Activated CD4-positive, alpha-beta memory T cell treated with anti-CD3 and anti-CD28 coated beads, Interleukin-2, amount 10 ng/mL, durations not matched to agents 7 days and 5 days (primary cell): ENCODE measurements at regions not wholly inside any gene's neighbourhood (a gene's known extent, or its start where the extent isn't known, plus 50 kb on each side); places are given as distances from the start of the nearest gene placed in this dataset.

Experiments used
- CTCF ChIA-PET: fragments of 350-600 bp; sonication (Branson Sonifier 250); formaldehyde crosslinking; loops from one replicate; lab custom pipeline; 2021; ENCODE audit warnings: antibody characterized with exemption, inconsistent platforms; lab: Charles Lee
- POLR2A ChIA-PET: fragments of 350-600 bp; sonication (Branson Sonifier 250); formaldehyde crosslinking; loops from one replicate; lab custom pipeline; 2021; ENCODE audit warnings: antibody characterized with exemption; lab: Charles Lee
- DNase-seq: peaks from one replicate; pipeline ENCODE4 v3.0.0-alpha.2; 2020
- H3K27ac Mint-ChIP-seq: one replicate; pipeline ENCODE4 v1.8.0; 2021; ENCODE audit warnings: mild to moderate bottlenecking, mixed read lengths
- H3K27me3 Mint-ChIP-seq: one replicate; pipeline ENCODE4 v1.8.0; 2021; ENCODE audit warnings: mixed read lengths
- H3K36me3 Mint-ChIP-seq: one replicate; pipeline ENCODE4 v1.8.0; 2021; ENCODE audit warnings: low read depth, mixed read lengths
- H3K4me1 Mint-ChIP-seq: one replicate; pipeline ENCODE4 v1.8.0; 2021; ENCODE audit warnings: mixed read lengths
- H3K4me3 Mint-ChIP-seq: one replicate; pipeline ENCODE4 v1.8.0; 2021; ENCODE audit warnings: mild to moderate bottlenecking, mixed read lengths
- H3K9me3 Mint-ChIP-seq: one replicate; pipeline ENCODE4 v1.8.0; 2021; ENCODE audit warnings: mixed read lengths

DNA sequence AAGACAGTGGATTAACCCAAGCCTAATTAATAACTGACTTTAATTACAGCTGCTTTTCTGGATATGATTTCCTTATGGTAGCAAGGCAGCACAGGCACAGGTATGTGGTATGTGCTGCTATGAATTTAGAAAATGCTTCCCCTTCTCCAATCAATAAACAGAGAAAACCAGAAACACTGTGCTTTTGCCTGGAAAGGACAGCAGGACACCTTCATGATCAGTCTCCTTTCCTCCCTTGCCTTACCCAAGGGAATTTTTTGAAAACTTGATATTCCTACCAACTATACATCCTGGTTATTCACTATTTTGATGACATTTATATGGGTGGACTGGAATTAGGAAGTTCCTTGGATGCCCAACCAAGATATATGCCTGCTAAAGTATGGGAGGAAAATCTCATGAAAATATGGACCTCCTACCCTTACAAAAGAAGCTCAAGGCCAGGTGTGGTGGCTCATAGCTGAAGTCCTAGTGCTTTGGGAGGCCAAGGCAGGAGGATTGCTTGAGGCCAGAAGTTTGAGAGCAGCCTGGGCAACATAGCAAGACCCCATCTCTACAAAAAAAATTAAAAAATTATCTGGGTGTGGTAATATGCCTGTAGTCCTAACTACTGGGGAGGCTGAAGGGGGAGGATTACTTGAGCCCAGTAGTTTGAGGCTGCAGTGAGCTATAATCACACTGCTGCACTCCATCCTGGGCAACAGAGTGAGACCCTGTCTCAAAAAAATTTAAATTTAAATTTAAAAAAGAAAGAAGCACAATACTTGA is 106.3 kb upstream of the WAC start:
- CTCF ChIA-PET = interaction anchor here (1.4 kb wide), 1 partner anchor 33 kb away, joined by 3 read pairs; no protein-coding TSS in a partner anchor
- peaks cover 6% of the 10 kb centered on the region for H3K4me1 Mint-ChIP-seq
- POLR2A ChIA-PET = no interaction called here
- H3K27ac Mint-ChIP-seq = no peak overlapping the region
- peaks cover 7% of the 10 kb centered on the region for H3K27me3 Mint-ChIP-seq
- DNase-seq = no peak
- H3K4me3 Mint-ChIP-seq = no peak overlapping the region
- H3K36me3 Mint-ChIP-seq = no peaks in the 10 kb centered on the region
- no peaks in the 10 kb centered on the region for H3K9me3 Mint-ChIP-seq

DNA sequence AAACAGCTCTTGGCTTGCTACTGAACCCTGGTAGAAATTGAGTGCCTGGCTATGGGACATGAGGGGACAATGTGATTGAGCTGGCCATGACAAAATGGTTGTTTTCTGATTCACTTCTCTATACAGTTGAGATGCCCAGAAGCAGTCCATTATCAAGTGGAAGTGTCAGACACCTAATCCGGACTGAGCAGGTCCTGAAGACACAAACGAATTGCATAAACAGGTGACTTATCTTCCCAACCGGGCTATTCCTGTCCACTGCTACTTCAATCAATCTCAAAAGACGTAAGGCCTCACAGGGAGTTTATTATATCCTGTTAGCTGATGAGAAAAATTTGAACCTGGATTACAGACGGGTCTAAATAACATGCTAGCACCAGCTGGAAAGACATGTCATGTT is 105.5 kb upstream of the WAC start:
- H3K4me1 Mint-ChIP-seq = peaks cover 9% of the 10 kb centered on the region
- no peak for DNase-seq
- POLR2A ChIA-PET = no interaction called here
- CTCF ChIA-PET = interaction anchor here (1.5 kb wide), 1 partner anchor 33 kb away, joined by 5 read pairs; no protein-coding TSS in a partner anchor
- no peak overlapping the region for H3K4me3 Mint-ChIP-seq
- peaks cover 9% of the 10 kb centered on the region for H3K27me3 Mint-ChIP-seq
- H3K36me3 Mint-ChIP-seq = no peaks in the 10 kb centered on the region
- no peaks in the 10 kb centered on the region for H3K9me3 Mint-ChIP-seq
- H3K27ac Mint-ChIP-seq = no peak overlapping the region

DNA sequence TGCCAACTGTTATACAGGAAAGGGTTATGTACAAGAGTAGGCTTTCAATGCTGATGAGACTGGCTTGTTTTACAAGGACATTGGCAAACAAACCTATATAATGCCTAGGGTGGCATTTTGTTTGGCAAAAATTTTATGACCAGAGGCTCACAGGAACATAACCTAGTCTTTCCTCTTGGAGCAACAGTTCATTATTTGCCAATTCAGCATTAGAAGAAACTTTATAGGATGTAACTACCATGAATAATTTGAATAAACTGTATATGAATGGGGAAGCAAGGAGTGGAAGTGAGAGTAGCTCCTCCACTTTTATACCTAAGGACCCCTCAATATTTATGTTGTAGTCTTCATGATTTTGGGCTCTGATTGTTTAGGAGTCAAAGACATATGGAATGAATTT is 103.9 kb upstream of the WAC start:
- H3K27ac Mint-ChIP-seq = no peak overlapping the region
- DNase-seq = no peak
- ChIA-PET CTCF (no interaction called here), POLR2A (no interaction called here)
- H3K27me3 Mint-ChIP-seq = peaks cover 2% of the 10 kb centered on the region
- H3K4me1 Mint-ChIP-seq = peaks cover 9% of the 10 kb centered on the region
- no peaks in the 10 kb centered on the region for H3K9me3 Mint-ChIP-seq
- no peak overlapping the region for H3K4me3 Mint-ChIP-seq
- no peaks in the 10 kb centered on the region for H3K36me3 Mint-ChIP-seq

DNA sequence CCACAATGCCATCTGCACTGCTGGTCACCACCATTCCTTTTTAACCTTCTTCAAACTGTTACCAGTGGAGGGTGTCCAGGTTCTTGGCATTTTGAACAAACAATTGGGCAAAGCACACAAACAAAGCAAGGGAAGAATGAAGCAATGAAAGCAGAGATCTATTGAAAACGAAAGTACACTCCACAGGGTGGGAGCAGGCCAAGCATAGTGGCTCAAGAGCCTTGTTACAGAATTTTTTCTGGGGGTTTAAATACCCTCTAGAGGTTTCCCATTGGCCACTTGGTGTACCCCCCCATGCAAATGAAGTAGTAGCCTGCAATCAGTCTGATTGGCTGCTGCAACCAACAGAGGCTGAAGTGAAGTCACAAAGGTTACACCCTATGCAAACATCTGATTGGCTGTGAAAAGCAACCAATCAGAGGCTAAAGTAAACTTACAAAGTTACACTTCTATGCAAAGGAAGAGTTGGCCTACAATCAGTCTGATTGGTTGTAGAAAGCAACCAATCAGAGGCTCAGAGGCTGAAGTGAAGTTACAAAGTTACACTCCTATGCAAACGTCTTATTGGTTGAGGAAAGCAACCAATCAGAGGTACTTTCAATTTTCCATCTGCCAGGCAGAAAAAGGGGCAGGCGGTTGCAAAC is 103.2 kb upstream of the WAC start:
- no peaks in the 10 kb centered on the region for H3K9me3 Mint-ChIP-seq
- POLR2A ChIA-PET = no interaction called here
- peaks cover 9% of the 10 kb centered on the region for H3K4me1 Mint-ChIP-seq
- no peak overlapping the region for H3K27ac Mint-ChIP-seq
- no peaks in the 10 kb centered on the region for H3K36me3 Mint-ChIP-seq
- peaks cover 4% of the 10 kb centered on the region for H3K27me3 Mint-ChIP-seq
- no peak for DNase-seq
- CTCF ChIA-PET = no interaction called here
- H3K4me3 Mint-ChIP-seq = no peak overlapping the region

DNA sequence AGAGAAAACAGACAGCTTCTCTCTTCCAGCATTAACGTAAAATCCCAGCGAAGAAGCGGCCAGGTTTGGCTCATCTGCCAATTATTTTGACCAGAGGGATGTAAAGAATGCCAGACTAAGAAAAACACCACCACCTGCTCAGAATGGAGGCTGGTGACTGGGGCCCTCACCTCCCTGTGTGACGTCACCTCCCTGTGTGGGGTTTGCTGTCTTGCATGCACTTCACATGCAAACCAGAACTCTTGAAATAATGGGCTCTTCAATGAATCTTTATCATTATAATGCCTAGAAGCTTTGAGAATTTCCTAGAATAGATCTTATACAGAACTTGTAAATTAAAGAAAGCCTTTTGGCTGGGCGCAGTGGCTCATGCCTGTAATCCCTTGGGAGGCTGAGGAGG is 101.8 kb upstream of the WAC start:
- Mint-ChIP-seq H3K9me3 (no peaks in the 10 kb centered on the region), H3K4me3 (no peak overlapping the region), H3K36me3 (no peaks in the 10 kb centered on the region), H3K27ac (no peak overlapping the region), H3K27me3 (peaks cover 4% of the 10 kb centered on the region), H3K4me1 (peaks cover 9% of the 10 kb centered on the region)
- POLR2A ChIA-PET = no interaction called here
- CTCF ChIA-PET = interaction anchor here (1.3 to 1.8 kb wide), 2 partner anchors 11 to 17 kb away, joined by 3 to 5 read pairs; no protein-coding TSS in a partner anchor
- DNase-seq = no peak

DNA sequence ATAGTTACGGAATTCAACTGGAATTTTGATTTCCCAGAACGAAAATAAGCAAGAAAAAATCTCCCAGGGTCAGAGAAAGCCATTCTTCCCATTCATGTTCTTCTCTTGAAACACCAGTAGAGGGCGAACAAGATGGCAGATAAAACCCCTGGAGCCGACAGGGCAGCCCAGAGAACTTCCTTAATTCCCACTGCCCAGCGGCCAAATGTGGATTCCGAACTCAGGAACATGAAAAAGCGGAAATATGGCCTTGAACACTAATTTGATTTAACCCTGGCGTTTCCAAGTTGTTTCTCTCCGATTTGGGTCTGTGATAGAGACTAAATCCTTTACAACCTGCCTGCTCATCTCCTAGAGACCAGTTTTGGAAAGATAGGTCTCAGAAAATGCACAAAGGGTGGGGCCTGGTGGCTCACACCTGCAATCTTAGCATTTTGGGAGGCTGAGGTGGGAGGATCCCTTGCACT is 100.7 kb upstream of the WAC start:
- Mint-ChIP-seq H3K27ac (no peak overlapping the region), H3K9me3 (no peaks in the 10 kb centered on the region), H3K27me3 (peaks cover 4% of the 10 kb centered on the region), H3K4me1 (peaks cover 9% of the 10 kb centered on the region), H3K36me3 (no peaks in the 10 kb centered on the region), H3K4me3 (no peak overlapping the region)
- ChIA-PET CTCF (interaction anchor here (0.7 to 1.8 kb wide), 4 partner anchors 12 to 954 kb away, joined by 3 to 5 read pairs (median 4); no protein-coding TSS in a partner anchor), POLR2A (no interaction called here)
- DNase-seq = no peak

DNA sequence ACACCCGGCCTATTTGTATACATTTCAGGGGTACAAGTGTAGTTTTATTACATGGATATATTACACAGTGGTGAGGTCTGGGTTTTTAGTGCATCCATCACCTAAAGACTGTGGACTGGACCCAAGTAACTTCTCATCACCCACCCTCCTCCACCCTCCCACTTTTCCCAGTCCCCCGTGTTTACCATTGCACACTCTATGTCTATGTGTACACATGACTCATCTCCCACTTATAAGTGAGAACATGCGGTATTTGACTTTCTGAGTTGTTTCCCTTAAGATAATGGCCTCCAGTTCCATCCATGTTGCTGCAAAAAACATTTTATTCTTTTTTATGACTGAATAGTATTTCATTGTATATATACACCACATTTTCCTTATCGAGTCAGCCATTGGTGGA is 98.9 kb upstream of the WAC start:
- ChIA-PET CTCF (no interaction called here), POLR2A (no interaction called here)
- Mint-ChIP-seq H3K4me1 (peaks cover 9% of the 10 kb centered on the region), H3K36me3 (no peaks in the 10 kb centered on the region), H3K9me3 (no peaks in the 10 kb centered on the region), H3K4me3 (no peak overlapping the region), H3K27ac (no peak overlapping the region), H3K27me3 (peaks cover 9% of the 10 kb centered on the region)
- DNase-seq = no peak

DNA sequence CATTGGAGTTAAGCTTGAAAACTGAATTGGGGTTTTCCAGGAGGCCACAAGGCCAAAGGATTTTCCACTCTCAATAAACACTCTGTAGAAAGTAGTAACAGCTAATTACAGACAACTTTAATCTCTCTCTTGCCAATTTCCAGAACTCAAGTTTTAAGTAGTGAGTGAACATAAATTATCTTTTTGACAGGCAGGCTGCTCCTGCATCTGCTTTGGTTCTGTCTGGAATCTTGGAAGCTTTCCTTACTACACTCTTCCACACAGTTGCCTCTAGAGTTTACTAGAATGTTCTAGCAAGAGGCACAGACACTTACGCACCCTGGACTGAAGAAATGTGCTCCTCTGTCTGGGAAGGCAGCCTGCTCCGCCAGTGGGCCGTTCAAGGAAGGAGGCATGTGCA is 90.5 kb upstream of the WAC start:
- Mint-ChIP-seq H3K9me3 (no peaks in the 10 kb centered on the region), H3K27me3 (peaks cover 13% of the 10 kb centered on the region), H3K27ac (no peak overlapping the region), H3K36me3 (no peaks in the 10 kb centered on the region), H3K4me1 (no peaks in the 10 kb centered on the region), H3K4me3 (no peak overlapping the region)
- ChIA-PET POLR2A (no interaction called here), CTCF (no interaction called here)
- DNase-seq = no peak

DNA sequence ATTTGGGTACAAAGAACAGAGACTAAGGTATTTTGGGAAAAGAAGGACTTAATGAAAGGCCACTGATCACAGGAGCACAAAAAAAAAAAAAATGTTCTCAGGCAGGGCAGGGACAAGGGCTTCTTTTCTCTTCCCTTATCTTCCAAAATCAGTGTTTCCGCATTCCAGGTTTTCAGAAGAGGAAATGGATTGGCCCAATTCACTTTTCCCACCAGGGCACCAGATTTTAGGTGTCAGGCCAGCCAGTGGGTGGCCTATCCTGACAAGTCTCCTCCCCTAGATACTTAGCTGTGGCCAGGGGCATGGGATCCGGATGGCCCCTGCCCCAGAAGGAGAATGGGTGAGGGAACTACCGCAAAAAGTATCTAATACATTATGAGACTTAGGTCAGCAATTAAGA is 88.9 kb upstream of the WAC start:
- POLR2A ChIA-PET = no interaction called here
- Mint-ChIP-seq H3K9me3 (no peaks in the 10 kb centered on the region), H3K36me3 (no peaks in the 10 kb centered on the region), H3K27ac (no peak overlapping the region), H3K27me3 (peaks cover 9% of the 10 kb centered on the region), H3K4me1 (no peaks in the 10 kb centered on the region), H3K4me3 (no peak overlapping the region)
- CTCF ChIA-PET = no interaction called here
- DNase-seq = no peak

DNA sequence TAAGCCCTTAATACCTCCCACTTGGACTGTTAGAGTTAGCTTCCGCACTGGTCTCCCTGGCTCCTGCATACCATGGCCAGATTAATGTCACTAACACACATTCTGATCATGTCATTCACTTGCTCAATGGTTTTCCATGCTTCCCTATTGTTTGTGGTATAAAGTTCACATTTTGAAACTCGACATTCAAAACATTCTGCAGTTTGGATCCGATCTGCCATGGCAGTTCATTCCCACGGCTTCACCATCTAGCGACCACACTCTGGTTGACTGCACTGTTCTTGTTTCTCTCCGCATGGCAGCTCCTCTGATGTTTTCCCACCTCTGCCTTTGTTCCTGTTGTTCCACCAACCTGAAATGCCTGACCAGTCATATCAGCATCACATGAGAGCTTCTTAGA is 87.4 kb upstream of the WAC start:
- no peaks in the 10 kb centered on the region for H3K4me1 Mint-ChIP-seq

DNA sequence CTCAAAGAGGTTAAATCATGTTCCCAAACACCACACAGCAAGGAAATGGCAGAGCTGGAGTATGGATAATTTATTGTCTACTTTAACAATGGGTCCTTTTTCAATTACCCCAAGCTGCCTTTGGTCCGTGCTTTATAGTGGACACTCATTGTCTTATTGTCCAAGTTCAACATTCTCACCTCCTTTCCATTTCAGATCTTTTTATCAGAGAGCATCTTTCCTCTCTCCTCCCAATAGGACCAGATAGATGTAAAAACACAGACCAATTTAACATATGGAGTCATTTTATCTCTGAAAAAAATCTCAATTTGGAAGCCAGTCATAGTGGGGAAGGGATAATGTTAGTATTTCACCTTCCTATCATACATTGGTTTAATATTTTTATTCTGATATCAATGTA is 83.5 kb upstream of the WAC start:
- no peaks in the 10 kb centered on the region for H3K4me1 Mint-ChIP-seq
- H3K9me3 Mint-ChIP-seq = no peaks in the 10 kb centered on the region
- DNase-seq = no peak
- ChIA-PET CTCF (no interaction called here), POLR2A (no interaction called here)
- H3K27ac Mint-ChIP-seq = no peak overlapping the region
- peaks cover 22% of the 10 kb centered on the region for H3K27me3 Mint-ChIP-seq
- no peak overlapping the region for H3K4me3 Mint-ChIP-seq
- no peaks in the 10 kb centered on the region for H3K36me3 Mint-ChIP-seq

More for the DNA sequence above, 87.4 kb upstream of the WAC start:
- no peaks in the 10 kb centered on the region for H3K9me3 Mint-ChIP-seq
- H3K36me3 Mint-ChIP-seq = no peaks in the 10 kb centered on the region
- H3K27ac Mint-ChIP-seq = no peak overlapping the region
- H3K4me3 Mint-ChIP-seq = no peak overlapping the region
- H3K27me3 Mint-ChIP-seq = peaks cover 16% of the 10 kb centered on the region
- ChIA-PET CTCF (no interaction called here), POLR2A (no interaction called here)
- DNase-seq = no peak

DNA sequence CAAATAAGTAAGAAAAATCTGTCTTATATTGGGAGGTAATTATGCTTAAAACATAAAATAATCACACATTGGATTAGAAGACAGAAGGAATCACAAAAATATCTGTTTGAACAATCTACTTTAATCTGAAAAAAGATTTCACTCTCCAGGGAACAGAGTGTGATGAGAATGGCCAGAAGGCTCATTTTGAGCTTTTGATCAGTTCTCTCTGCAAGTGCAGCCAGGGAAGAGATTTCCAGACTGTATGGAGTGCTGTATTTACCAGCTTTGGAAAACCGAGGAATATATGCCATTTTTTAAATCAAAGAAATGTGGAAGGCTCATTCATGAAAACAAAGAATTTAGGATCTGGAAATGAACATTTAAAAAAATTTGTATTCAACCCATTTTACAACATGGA is 83.0 kb upstream of the WAC start:
- ChIA-PET CTCF (no interaction called here), POLR2A (no interaction called here)
- no peaks in the 10 kb centered on the region for H3K36me3 Mint-ChIP-seq

DNA sequence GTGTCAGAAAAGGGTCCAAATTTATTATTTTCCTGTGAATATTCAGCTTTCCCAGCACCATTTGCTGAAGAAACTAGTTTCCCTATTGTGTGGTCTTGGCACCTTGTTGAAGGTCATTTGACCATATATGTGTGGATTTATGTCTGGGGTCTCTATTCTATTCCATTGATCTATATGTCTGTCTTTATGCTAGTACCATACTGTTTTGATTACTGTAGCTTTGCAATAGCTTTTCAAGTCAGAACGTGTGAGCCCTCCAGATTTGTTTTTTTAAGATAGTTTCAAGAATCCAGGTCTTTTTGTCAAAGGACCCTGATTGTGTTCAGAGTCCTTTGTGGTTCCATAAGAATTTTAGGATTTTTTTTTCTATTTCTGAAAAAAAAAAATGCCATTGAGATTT is 79.0 kb upstream of the WAC start:
- no peak for DNase-seq
- Mint-ChIP-seq H3K36me3 (no peaks in the 10 kb centered on the region), H3K4me1 (no peaks in the 10 kb centered on the region), H3K4me3 (no peak overlapping the region), H3K27me3 (peaks cover 31% of the 10 kb centered on the region), H3K27ac (no peak overlapping the region), H3K9me3 (no peaks in the 10 kb centered on the region)
- CTCF ChIA-PET = no interaction called here
- POLR2A ChIA-PET = no interaction called here

More for the DNA sequence above, 83.0 kb upstream of the WAC start:
- no peaks in the 10 kb centered on the region for H3K9me3 Mint-ChIP-seq
- no peak overlapping the region for H3K4me3 Mint-ChIP-seq
- DNase-seq = no peak
- no peak overlapping the region for H3K27ac Mint-ChIP-seq
- peaks cover 22% of the 10 kb centered on the region for H3K27me3 Mint-ChIP-seq
- no peaks in the 10 kb centered on the region for H3K4me1 Mint-ChIP-seq
